GM19025 (cell line): ENCODE measurements at regions not wholly inside any gene's neighbourhood (a gene's known extent, or its start where the extent isn't known, plus 50 kb on each side); places are given as distances from the start of the nearest gene placed in this dataset.

Experiments
- ATAC-seq: cut with Tn5 transposase; IDR thresholded peaks from one replicate; pipeline ENCODE4 v1.9.1; 2021; ENCODE audit warnings: mild to moderate bottlenecking, low read depth, moderate library complexity; ENCODE audit not compliant: unreplicated experiment

DNA sequence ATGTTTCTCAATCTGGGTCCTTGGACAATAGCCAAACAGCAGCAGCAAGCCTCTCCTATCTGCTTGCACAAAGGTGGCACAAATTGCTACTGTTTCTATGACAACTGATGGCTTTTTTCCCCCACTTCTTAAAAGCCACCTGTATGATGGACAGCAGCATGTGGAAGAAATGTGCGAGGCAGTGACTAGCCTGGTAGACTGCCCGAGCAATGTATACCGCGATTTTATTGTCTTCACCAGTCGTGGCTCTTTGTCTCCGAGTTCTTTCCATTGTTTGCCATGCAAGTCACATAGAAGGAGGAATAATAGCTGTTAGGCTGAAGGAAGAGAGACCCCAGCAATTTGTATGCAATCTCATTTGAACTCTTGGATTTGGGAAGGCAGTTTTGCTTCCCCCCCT lies 79.4 kb downstream of the S1PR1 start:
- no peak for ATAC-seq

DNA sequence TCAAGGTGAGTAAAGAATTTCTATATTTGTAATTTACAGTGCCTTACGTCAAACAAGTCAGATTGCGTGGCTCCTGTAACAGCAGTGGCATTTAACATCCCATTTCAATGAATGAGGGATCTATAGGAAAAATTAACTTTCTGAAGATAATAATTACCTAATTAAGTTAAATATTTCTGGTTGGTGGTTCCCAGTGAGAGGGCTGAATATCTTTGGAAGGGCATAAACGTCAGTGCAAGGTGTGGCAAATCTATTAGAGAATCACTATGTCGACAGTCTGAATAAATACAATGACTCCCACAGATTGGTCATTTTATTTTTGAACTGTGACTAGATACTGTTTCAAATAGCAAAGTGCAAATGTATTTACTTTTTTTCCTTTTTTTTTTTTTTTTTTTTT lies 80.0 kb downstream of the S1PR1 start:
- ATAC-seq, result no peak

DNA sequence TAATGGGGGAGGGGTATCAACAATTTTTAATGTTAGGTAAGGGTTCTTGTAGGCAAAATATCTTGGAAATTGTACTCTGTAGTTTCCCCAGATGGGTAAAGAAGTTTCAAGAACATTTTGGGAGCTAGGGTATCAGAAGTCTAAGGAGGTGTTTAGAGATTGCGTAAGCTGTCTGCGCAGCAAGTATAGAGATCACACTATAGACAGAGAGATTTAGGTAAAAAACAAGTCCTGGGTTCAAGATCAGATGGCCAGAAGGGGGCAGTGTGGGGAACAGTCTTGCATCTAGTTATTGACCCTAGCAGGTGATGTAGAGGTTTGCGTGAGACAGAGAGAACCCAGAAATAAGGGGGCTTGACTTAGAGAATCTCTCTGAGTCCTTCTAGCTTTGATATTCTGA lies 80.8 kb downstream of the S1PR1 start:
- no peak for ATAC-seq

DNA sequence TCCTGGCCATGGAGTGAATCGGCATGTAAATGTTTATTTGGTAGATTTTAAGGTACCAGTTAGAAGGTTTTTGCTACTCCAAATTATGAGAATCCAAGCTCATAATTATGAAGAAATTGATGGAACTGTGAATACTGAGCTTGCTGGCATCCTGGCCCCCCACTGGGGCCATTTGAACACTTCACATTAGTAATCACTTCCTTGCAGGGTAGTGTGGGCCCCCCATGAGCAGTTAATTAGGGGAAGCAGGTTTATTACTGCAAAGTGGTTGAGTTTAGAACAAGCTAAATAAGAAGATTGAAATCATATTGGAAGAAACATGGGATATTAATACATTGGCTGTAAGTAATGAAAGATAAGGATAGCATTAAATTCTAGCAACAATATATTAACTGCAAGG lies 86.7 kb downstream of the S1PR1 start:
- ATAC-seq, result no peak

DNA sequence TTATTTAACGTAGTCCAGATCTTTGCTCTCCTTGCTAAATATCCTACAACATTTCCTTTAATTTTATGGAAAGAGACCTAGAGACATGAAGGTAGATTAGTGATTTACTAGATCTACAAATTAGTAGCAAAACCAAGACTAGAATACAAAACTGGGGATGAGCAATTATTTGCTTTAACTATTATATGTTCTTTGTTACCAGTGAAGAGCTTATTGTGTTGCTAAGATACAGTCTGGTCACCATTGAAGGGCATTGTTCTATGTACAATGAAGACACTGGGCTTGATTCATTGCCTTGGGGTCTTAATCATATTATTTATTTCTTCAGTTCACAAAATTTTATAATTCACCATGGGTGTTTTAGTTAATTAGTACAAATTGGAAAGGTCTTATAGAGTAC lies 88.3 kb downstream of the S1PR1 start:
- no peak for ATAC-seq

DNA sequence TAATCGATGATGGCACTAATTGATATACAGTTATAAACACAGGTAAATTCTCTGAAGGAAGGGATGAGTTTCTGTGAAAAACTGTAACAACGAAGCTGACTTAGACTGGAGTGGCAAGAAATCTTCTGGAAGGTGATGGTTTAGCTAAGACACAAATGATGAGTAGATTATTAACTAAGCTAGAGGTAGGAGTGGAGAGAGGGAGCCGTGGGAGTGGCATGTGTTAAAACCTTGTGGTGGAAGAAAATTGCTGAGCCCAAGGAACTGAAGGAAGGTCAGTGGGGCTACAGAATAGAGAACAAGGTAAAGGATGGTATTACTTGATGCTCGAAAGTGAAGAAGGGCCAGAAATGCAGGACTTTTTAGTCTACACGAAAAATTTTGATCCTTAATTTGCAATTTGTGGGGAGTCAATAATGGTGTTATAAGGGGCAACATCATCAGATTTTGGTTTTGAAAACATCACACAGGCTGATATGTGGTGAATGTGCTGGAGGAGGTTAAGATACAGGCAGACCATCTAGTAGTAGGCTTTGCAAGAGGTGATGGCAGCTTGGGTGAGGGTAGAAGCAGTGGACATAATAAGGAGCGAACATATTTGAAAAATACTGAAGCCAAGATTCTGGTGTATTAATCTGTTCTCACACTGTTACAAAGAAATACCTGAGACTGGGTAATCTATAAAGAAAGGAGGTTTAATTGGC lies 93.8 kb downstream of the S1PR1 start:
- ATAC-seq, result no peak

DNA sequence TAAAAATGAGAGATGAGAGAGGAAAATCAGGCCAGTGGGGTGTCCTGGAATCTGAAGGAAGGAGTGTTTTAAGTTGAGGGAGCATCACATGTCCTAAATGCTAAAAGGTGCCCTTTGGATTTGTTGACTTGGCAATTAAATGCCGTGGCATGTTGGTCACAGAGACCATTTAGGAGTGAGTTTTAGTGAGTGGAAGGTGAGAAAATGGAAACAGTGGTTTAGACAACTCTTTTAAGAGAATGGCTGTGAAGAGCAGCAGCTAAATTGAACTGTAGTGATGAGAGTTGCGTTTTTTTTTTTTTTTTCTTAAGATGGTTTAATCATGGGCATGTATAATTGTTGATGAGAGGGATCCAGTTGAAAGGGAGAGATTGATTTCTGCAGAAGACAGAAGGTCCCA lies 95.0 kb downstream of the S1PR1 start:
- no peak for ATAC-seq

DNA sequence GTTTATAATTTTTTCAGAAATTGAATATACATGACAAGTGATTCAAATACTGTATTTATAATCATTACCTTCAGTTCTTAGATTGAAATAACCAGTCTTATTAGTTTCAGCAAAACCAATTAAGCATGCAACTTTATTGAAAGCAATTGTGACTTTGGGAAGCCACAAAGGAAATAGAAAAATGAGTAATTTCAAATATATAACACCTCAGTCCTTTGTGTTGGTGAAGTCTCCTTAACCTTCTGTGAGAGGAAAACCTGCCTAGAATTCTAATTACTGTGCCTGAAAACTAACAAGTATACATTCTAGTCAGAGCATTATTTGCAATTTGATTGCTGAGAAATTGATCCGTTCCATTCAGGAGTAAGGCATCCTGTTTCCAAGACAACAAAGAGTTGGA lies 95.8 kb downstream of the S1PR1 start:
- ATAC-seq, result no peak

DNA sequence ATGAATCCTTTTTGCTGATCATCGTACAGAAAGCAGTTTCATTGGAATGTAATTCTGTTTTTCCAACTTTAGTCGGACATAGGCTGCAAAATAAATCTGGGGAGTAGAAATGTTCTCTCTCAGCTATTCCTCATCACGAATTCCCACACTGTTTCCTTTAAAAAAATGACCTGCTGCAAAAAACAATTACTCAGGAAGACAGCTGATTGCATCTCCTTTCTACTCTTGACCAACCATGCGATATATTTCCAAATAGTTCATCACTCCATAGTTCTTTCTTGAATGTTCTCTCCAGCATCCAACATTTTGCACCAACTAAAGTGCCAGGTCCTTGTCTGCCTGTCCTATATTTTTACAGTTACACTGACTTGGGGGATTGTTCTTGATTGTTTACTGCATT lies 96.4 kb downstream of the S1PR1 start:
- no peak for ATAC-seq

DNA sequence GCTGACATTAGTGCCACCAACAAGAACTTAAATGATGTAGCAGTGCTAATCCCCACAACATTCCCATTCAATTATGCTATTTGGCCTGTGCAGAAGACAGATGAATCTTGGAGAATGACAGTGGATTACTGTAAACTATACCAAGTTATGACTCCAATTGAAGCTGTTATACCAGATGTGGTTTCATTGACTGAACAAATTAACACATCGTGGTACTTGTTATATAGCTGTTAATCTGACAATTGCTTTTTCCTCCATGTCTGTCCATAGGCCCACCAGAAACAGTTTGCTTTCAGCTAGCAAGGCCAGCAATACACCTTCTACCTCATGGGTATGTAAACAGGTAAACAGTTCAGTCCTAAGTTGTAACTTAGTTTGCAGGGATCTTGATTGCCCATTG lies 101.1 kb downstream of the S1PR1 start:
- ATAC-seq, result no peak

DNA sequence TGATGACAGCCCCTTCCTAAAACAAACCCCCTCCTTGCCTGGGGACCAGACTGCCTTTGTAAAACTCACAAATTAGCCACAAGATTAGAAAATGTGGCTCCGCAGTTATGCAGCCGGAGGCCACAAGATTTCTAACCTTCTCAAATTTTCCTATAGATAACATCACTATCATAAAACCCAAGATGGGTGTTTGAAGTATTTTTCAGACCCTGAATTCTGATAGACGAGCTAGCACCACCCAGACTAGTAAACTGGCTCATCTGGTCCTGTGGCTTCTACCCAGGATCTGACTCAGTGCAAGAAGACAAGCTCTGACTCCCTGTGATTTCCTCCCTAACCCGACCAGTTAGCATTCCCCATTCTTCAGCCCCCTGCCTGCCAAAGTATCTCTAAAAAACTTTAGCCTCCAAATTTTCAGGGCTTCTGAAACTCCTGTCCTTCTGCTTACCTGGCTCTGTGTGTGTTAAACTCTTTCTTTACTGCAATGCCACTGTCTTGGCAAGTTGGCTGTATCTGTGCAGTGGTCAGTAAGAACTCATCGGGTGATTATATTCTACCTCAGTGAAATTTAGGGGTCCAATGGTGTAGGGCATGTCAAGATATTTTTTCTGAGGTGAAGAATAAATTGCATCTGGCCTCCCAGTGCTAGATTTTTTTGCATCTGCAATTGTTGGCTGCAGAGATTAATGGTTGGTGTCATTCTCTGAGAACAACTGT lies 102.1 kb downstream of the S1PR1 start:
- ATAC-seq, result no peak

DNA sequence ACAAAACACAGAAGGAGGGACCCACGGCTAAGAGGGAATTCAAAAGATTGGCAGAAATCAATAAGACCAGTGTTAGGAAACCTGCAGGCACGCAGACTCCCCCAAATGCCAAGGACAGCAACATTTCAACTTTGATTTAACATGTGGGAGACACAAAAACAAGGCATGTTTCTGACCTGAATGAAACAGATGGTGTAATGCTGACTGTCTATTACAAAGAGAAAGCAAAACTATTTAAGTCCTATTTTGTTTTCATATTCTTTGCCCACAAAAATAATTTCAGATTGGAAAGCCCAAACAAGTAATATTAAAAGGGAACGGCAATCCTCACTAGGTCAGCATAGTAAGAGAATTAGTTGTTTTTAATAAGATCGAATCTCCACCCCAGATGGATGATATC lies 107.9 kb downstream of the S1PR1 start:
- ATAC-seq, result no peak

DNA sequence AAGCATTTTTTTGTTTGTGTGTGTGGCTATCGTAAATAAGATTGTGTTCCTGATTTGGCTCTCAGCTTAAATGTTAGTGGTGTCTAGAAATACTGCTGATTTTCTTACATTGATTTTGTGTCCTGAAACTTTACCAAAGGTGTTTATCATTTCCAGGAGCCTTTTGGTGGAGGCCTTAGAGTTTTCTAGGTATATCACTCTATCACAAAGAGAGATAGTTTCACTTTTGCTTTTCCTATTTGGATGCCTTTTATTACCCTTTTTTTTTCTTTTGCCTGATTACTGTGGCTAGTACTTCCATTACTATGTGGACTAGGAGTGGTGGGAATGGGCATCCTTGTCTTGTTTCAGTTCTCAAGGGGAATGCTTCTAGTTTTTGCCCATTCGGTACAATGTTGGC lies 109.6 kb downstream of the S1PR1 start:
- ATAC-seq, result no peak

DNA sequence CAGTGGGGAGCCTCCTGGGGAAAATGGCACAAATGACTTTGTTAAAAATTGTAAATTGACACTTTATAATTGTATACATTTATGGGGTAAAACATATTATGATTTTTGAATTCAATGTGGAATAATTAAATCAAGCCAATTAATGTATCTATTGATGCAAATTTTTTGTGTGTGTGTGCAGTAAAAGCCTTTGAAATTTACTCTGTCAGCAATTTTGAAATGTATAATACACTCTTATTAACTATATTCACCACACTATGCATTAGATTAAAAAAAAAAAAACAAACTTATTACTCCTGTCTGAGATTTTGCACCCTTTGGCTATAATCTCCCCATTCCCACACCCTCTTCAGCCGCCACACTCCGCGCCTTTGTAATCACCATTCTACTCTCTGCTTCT lies 119.2 kb downstream of the S1PR1 start:
- ATAC-seq, result no peak

DNA sequence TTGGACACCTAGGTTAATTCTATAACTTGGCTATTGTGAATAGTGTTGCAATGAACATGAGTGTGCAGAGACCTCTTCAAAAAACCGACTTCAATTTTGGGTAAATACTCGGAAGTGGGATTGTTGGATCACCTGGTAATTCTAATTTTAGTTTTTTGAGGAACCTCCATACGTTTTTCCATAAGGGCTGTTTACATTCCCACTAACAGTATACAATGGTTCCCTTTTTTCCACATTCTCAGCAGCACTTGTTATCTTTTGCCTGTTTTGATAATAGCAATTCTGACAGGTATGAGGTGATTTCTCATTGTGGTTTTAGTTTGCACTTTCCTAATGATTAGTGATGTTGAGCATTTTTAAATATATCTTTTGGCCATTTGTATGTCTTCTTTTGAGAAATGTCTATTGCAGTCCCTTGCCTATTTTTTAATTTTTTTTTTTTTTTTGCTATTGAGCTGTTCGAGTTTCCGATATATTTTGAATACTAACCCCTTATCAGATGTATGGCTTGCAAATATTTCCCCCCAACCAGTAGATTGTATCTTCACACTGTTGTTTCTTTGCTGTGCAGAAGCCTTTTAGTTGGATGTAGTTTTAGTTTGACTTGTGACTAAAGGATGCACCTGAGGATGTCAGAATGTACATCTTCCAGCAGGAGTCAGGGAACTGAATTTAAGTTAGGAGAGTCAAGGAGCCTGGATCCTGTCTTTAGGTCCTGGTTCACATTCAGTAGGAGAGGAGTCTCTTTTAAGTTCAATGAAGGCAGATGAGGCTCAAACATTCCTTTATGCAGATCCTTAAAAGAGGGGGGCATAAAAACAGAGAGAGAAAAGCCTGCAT lies 120.0 kb downstream of the S1PR1 start:
- no peak for ATAC-seq

DNA sequence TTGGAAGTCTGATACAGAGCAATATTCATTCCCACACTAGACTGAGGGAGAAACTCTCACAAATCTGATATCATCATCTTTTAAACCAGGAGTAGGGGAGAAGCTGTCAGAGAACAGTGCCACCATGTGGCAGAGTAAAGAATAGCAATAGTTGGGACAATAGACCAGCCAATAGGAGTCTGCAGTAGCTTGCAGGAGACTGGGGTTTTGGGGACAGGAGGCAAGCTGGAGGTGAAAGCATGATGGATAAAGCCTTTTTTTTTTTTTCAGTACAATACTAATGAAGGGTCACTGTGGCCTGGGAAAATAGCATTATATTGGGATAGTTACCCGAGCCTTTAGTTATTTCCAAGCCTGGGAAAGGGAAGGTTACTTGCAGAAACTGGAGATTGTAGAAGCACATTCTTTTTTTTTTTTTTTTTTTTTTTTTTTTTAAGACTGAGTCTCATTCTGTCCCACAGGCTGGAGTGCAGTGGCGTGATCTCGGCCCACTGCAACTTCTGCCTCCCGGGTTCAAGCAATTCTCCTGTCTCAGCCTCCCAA lies 120.7 kb downstream of the S1PR1 start:
- peak; percentile 96 for ATAC-seq

DNA sequence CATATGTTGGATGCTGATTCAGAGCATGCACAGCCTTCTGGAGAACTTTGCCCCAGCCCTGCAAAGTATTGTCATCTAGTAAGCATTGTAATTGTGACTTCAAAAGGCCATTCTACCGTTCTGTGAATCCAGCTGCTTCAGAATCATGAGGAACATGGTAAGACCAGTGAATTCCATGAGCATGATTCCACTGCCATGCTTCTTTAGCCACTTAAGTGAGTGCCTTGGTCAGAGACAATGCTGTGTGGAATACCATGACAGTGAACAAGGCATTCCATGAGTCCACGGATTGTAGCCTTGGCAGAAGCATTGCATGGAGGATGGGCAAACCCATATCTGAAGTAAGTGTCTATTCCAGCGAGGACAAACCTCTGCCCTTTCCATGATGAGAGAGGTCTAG lies 123.7 kb downstream of the S1PR1 start:
- ATAC-seq, result no peak

DNA sequence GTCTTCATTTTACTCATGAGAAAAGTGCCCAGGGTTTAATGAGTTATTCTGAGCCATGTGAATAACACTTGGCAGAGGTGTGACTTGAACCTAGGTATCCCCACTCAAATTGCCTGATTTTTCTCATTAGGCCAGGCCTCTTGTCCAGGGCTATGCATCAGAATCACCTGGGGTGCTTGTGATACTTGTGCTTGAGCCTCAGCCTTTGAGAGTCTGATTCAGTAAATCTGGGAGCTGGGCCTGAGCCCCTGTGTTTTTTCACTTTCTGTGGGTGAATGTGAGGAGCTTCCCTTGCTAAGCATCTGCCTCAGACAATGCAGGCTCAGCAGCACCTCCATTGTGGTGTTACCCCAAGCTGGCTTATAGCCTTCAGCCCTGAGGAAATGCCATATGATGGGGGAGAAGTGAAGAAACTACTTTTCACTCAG lies 127.1 kb downstream of the S1PR1 start:
- no peak for ATAC-seq

DNA sequence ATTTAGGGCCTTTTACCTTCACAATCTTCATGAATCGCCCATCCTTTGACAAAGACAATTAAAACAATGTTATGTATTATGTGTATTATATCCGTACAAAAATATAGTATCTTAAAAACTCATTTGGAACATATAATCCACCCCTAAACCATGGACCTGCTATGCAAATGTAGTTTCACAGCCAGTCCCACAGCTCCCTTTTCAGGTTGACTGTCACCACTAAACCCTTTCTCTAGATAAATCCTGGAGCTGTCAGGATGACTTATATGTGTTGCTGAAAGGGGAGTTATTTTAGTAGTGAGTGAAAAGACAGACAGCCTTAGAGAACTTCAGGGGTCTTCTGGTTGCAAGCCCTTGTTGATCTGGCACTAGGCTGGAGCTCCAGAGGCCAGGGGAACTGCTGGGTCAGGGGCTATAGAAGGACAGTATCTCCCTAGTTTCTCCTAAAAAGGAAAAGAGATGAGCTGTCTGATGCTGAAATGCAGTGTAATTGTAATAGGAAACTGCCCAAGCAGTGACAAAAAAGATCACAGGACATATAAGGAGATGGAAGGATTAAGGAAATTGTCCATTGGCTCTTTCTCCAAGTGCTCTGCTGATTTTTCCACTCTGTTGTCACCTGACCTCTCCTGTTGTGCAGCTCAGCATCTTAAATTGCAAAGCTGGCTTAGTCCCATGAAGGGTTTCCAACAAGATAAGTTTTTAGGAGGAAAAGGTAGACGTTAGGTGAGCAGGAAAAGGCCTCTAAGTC lies 127.7 kb downstream of the S1PR1 start:
- ATAC-seq, result no peak

DNA sequence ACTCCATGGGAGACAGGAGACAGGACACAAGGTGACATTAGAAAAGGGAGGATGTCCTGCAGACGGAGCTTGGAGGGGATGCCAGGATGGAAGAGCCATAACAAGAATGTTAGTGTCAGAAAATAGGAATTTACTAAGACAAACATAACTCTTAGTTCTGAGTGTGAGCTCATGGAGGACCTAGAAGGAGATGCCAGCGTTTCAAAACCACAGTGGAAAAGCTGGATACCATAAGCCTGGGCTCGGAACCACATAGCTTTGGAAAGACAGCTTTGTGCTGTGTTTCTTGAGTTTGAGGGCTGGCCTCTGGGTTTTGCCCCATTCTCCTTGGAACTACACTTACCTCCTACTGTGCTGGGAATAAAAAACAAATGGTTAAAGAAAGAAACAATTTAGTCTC lies 128.4 kb downstream of the S1PR1 start:
- no peak for ATAC-seq

DNA sequence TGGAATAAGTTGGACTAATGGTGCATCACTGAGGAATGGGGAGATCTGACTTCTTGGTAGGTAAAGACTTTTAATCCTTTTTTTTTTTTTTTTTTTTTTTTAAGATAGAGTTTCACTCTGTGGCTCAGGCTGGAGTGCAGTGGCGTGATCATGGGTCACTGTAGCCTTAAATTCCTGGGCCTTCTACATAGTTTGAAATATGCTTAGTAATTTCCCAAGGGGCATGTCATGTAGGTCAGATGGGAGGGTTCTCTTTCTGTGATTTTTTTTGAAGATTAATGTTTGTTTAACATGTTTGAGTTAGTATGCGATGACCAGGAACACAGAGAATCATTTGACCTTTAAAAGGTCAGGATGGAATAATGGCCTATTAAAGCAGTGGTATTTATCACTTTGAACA lies 129.1 kb downstream of the S1PR1 start:
- ATAC-seq, result no peak
